ENCODE measurements at regions not wholly inside any gene's neighbourhood (a gene's known extent, or its start where the extent isn't known, plus 50 kb on each side); places are given as distances from the start of the nearest gene placed in this dataset.

DNA sequence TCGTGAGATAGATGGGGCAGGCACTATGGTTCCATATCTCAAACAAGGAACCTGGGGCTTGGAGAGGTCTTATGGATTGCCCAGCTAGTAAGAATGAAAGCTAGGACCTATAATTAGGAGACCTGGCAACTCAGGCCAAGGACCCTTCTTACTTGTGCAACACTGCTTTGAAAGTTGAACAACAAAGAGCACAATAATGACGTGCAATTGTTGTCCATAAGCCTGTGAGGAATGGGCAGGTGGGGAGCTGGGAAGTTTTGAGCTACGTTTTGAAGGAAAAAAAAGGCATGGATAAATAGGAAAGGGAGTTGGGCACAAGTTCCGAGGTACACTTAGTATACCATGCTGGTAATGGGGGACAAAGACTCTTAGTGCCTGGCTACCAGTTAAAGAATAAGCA lies 104.3 kb downstream of the HS3ST3B1 start:
- DNase-seq (ENCODE audit: low read depth, low spot score) (no peak), ATAC-seq (no peak)
- TF ChIP-seq EZH2 (IDR thresholded peaks at IDR 0.05), result no peak
- TF ChIP-seq, protein P1, sequence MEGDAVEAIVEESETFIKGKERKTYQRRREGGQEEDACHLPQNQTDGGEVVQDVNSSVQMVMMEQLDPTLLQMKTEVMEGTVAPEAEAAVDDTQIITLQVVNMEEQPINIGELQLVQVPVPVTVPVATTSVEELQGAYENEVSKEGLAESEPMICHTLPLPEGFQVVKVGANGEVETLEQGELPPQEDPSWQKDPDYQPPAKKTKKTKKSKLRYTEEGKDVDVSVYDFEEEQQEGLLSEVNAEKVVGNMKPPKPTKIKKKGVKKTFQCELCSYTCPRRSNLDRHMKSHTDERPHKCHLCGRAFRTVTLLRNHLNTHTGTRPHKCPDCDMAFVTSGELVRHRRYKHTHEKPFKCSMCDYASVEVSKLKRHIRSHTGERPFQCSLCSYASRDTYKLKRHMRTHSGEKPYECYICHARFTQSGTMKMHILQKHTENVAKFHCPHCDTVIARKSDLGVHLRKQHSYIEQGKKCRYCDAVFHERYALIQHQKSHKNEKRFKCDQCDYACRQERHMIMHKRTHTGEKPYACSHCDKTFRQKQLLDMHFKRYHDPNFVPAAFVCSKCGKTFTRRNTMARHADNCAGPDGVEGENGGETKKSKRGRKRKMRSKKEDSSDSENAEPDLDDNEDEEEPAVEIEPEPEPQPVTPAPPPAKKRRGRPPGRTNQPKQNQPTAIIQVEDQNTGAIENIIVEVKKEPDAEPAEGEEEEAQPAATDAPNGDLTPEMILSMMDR (IDR thresholded peaks at IDR 0.05 in 2 of 3, conservative IDR thresholded peaks at IDR 0.05 in 1 of 3; ENCODE audit: borderline replicate concordance in 1 of 3, insufficient read depth in 1 of 3, low read depth in 2 of 3, low read length in 2 of 3), result no peak
- TF ChIP-seq YY1 (IDR thresholded peaks at IDR 0.05; ENCODE audit: extremely low read depth, insufficient replicate concordance, low read depth, low read length), result no peak
- TF ChIP-seq TCF7L2 (IDR thresholded peaks at IDR 0.05; ENCODE audit: borderline replicate concordance, extremely low read depth, insufficient read depth, insufficient read length), result no peak
- no peak for TF ChIP-seq SIN3A (IDR thresholded peaks at IDR 0.05; ENCODE audit: low read depth)
- no peak for TF ChIP-seq RAD21 (IDR thresholded peaks at IDR 0.05; ENCODE audit: low read depth)
- no peak for TF ChIP-seq ELF1 (IDR thresholded peaks at IDR 0.05; ENCODE audit: borderline replicate concordance, low read depth)
- no peak for TF ChIP-seq ZNF274 (IDR thresholded peaks at IDR 0.05; ENCODE audit: low read depth, low read length)
- TF ChIP-seq EZH2phosphoT487 (IDR thresholded peaks at IDR 0.05; ENCODE audit: borderline replicate concordance), result no peak
- TF ChIP-seq, protein P2, sequence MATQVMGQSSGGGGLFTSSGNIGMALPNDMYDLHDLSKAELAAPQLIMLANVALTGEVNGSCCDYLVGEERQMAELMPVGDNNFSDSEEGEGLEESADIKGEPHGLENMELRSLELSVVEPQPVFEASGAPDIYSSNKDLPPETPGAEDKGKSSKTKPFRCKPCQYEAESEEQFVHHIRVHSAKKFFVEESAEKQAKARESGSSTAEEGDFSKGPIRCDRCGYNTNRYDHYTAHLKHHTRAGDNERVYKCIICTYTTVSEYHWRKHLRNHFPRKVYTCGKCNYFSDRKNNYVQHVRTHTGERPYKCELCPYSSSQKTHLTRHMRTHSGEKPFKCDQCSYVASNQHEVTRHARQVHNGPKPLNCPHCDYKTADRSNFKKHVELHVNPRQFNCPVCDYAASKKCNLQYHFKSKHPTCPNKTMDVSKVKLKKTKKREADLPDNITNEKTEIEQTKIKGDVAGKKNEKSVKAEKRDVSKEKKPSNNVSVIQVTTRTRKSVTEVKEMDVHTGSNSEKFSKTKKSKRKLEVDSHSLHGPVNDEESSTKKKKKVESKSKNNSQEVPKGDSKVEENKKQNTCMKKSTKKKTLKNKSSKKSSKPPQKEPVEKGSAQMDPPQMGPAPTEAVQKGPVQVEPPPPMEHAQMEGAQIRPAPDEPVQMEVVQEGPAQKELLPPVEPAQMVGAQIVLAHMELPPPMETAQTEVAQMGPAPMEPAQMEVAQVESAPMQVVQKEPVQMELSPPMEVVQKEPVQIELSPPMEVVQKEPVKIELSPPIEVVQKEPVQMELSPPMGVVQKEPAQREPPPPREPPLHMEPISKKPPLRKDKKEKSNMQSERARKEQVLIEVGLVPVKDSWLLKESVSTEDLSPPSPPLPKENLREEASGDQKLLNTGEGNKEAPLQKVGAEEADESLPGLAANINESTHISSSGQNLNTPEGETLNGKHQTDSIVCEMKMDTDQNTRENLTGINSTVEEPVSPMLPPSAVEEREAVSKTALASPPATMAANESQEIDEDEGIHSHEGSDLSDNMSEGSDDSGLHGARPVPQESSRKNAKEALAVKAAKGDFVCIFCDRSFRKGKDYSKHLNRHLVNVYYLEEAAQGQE (IDR thresholded peaks at IDR 0.05; ENCODE audit: low read depth), result no peak
- no peak for TF ChIP-seq SP1 (IDR thresholded peaks at IDR 0.05; ENCODE audit: low read depth)
- TF ChIP-seq FOSL1 (IDR thresholded peaks at IDR 0.05; ENCODE audit: low read depth), result no peak
- TF ChIP-seq, protein P3, sequence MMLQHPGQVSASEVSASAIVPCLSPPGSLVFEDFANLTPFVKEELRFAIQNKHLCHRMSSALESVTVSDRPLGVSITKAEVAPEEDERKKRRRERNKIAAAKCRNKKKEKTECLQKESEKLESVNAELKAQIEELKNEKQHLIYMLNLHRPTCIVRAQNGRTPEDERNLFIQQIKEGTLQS (IDR thresholded peaks at IDR 0.05), result no peak
- TF ChIP-seq, protein P4, sequence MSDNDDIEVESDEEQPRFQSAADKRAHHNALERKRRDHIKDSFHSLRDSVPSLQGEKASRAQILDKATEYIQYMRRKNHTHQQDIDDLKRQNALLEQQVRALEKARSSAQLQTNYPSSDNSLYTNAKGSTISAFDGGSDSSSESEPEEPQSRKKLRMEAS (IDR thresholded peaks at IDR 0.05), result no peak
- ChIA-PET CTCF (no interaction called here), RAD21 (ENCODE audit: low non-redundant PET in 1 of 2, low total read pairs in 2 of 2, uncharacterized antibody in 2 of 2, unreplicated experiment in 2 of 2) (no interaction called here), POLR2A (no interaction called here)
- BruUV-seq (replicated peaks), result no TSS peak
- H3K36me3 ChIP-seq (ENCODE audit: control insufficient read depth in 1 of 2, insufficient read depth in 2 of 2, low read length in 2 of 2), result no peaks in the 10 kb centered on the region
- no peaks in the 10 kb centered on the region for H3K79me2 ChIP-seq (ENCODE audit: insufficient read depth, low read length)
- H3K4me1 ChIP-seq (ENCODE audit: control insufficient read depth in 1 of 2, insufficient read depth in 2 of 2, low read length in 2 of 2), result no peaks in the 10 kb centered on the region
- intact Hi-C loops (cut with micrococcal nuclease), result no loop called here
- no peak overlapping the region for H3K27ac ChIP-seq (ENCODE audit: low read depth, low read length)
- no peak overlapping the region for H3K9ac ChIP-seq (ENCODE audit: low read length)
- H3K9me2 ChIP-seq (ENCODE audit: insufficient read depth), result no peaks in the 10 kb centered on the region
- H4K20me1 ChIP-seq (ENCODE audit: insufficient read depth), result no peaks in the 10 kb centered on the region
- no peak overlapping the region for H2AFZ ChIP-seq (ENCODE audit: low read depth, low read length, poor library complexity, severe bottlenecking)
- H3K4me3 ChIP-seq (replicated peaks in 1 of 2; ENCODE audit: low read depth in 1 of 2, low read length in 2 of 2), result no peak overlapping the region
- no peaks in the 10 kb centered on the region for H3K9me3 ChIP-seq (ENCODE audit: control insufficient read depth in 1 of 2, insufficient read depth in 1 of 2, low read depth in 1 of 2, low read length in 2 of 2)
- no peaks in the 10 kb centered on the region for H3K27me3 ChIP-seq (ENCODE audit: insufficient read depth, low read length)
- no peak overlapping the region for H3K4me2 ChIP-seq (ENCODE audit: low read length)
